ENCODE measurements at regions not wholly inside any gene's neighbourhood (a gene's known extent, or its start where the extent isn't known, plus 50 kb on each side); places are given as distances from the start of the nearest gene placed in this dataset.

GRCh38 chr18:6648581-6648980, 80.9 kb upstream of the ARHGAP28 start:
- DNase-seq (ENCODE audit: low read depth, low spot score): no peak

GRCh38 chr18:6649421-6650126, 79.9 kb upstream of the ARHGAP28 start:
- no peak for DNase-seq (ENCODE audit: low read depth, low spot score)

- no peak for DNase-seq (ENCODE audit: low read depth, low spot score)
Measured at GRCh38 chr18:6650127-6650507, 79.4 kb upstream of the ARHGAP28 start.

- no peak for DNase-seq (ENCODE audit: low read depth, low spot score)
Measured at GRCh38 chr18:6650747-6651146, 78.8 kb upstream of the ARHGAP28 start.

- DNase-seq (ENCODE audit: low read depth, low spot score): no peak
Measured at GRCh38 chr18:6652098-6652497, 77.4 kb upstream of the ARHGAP28 start.

GRCh38 chr18:6653880-6654279, 75.6 kb upstream of the ARHGAP28 start:
- no peak for DNase-seq (ENCODE audit: low read depth, low spot score)

- DNase-seq (ENCODE audit: low read depth, low spot score): peak; percentile 68
Measured at GRCh38 chr18:6659963-6660725, 69.4 kb upstream of the ARHGAP28 start.

GRCh38 chr18:6661692-6662415, 67.7 kb upstream of the ARHGAP28 start:
- DNase-seq (ENCODE audit: low read depth, low spot score): no peak

- DNase-seq (ENCODE audit: low read depth, low spot score): no peak
Measured at GRCh38 chr18:6666012-6666685, 63.4 kb upstream of the ARHGAP28 start.

GRCh38 chr18:6668836-6669235, 60.7 kb upstream of the ARHGAP28 start:
- no peak for DNase-seq (ENCODE audit: low read depth, low spot score)

GRCh38 chr18:6672821-6673308, 56.7 kb upstream of the ARHGAP28 start:
- no peak for DNase-seq (ENCODE audit: low read depth, low spot score)

GRCh38 chr18:6677086-6677485, 52.4 kb upstream of the ARHGAP28 start:
- DNase-seq (ENCODE audit: low read depth, low spot score): no peak

- no peak for DNase-seq (ENCODE audit: low read depth, low spot score)
Measured at GRCh38 chr18:6679201-6679600, 50.3 kb upstream of the ARHGAP28 start.

All from brain pericyte (primary cell).